ENCODE measurements at regions not wholly inside any gene's neighbourhood (a gene's known extent, or its start where the extent isn't known, plus 50 kb on each side); places are given as distances from the start of the nearest gene placed in this dataset.

DNA sequence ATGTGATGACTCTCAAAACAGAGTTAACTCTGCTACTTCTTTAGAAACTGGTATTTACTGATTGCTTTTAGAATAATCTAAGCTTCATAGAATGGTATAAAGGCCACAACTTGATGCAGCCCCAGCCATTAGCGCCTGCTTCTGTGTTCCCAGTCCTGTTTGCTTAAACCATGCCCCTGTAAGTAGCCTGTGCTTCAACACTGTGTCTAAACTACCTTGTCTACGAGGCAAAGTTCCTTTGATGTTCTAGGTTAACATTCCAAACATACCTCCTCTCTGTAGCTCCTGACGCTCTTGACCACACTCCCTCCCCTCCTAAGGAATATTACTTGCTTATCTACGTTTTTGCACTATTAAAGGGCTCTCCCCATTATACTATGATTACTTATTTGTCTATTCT, 352.5 kb upstream of the ADGRL3 start:
- H3K4me3 ChIP-seq (ENCODE audit: low read depth, low read length), result no peak overlapping the region
- TF ChIP-seq CTCF (IDR thresholded peaks at IDR 0.05; ENCODE audit: borderline replicate concordance, insufficient read depth, low read depth, low read length), result no peak

- no peak for TF ChIP-seq CTCF (IDR thresholded peaks at IDR 0.05; ENCODE audit: borderline replicate concordance, insufficient read depth, low read depth, low read length)
Measured at GRCh38 chr4:60857130-60857753, 342.9 kb upstream of the ADGRL3 start.

DNA sequence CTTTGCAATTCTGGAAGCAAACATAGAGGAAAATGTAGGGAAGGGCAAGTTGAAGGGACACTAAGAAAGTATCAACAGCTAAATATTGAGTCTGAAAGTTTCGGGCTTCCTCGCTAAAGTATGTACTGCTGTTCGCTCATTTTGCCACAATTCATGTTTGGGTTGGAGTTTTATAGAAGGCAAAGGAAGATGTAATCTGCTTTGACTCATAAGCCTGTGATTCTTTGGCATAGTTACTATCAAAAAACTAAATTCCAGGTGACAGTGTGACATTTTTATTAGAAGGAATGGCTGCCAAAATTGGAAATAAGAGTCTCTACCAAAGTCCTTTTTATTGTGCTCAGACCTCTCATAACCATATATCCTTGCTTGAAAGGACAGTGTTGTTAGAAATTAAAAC, 336.7 kb upstream of the ADGRL3 start:
- no peak for TF ChIP-seq CTCF (IDR thresholded peaks at IDR 0.05; ENCODE audit: borderline replicate concordance, insufficient read depth, low read depth, low read length)

More at GRCh38 chr4:60857130-60857753, 342.9 kb upstream of the ADGRL3 start:
- no peak overlapping the region for H3K4me3 ChIP-seq (ENCODE audit: low read depth, low read length)

GRCh38 chr4:60865273-60865672, 334.9 kb upstream of the ADGRL3 start:
- TF ChIP-seq CTCF (IDR thresholded peaks at IDR 0.05; ENCODE audit: borderline replicate concordance, insufficient read depth, low read depth, low read length), result no peak

More for the DNA sequence above, 336.7 kb upstream of the ADGRL3 start:
- no peak overlapping the region for H3K4me3 ChIP-seq (ENCODE audit: low read depth, low read length)

DNA sequence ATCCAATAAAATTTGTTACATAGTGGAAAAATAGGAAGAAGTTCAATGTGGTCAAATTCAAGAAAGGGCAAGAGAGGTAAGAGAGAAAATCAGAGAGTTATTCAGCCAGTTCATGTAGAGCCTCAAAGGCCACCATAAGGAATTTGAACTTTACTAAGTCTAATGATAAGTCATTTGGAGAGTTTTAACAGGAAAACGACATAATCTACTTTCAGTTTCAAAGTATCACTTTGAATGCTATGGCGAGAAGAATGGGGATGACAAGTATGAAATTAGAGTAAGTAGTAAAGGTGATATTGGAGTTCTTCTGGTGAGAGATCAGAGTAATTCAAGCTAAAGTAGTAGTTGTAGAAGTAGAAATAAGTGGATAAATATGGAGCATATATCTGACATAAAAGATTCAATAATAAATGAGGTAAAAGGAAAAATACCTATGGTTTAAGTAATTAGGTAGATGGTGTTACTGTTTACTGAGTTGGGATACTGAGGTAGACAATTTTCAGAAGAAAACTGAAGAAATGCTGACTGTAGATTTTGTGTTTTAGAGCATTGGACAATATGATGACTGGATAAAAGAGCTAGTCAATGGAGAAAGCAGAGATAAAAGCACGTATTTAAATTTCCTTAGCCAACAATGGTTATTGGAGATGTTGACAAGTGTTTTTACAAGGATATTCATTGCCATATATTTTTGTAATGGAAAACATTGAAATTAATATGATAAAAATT, 331.7 kb upstream of the ADGRL3 start:
- no peak overlapping the region for H3K4me3 ChIP-seq (ENCODE audit: low read depth, low read length)
- no peak for TF ChIP-seq CTCF (IDR thresholded peaks at IDR 0.05; ENCODE audit: borderline replicate concordance, insufficient read depth, low read depth, low read length)

More at GRCh38 chr4:60865273-60865672, 334.9 kb upstream of the ADGRL3 start:
- no peak overlapping the region for H3K4me3 ChIP-seq (ENCODE audit: low read depth, low read length)

DNA sequence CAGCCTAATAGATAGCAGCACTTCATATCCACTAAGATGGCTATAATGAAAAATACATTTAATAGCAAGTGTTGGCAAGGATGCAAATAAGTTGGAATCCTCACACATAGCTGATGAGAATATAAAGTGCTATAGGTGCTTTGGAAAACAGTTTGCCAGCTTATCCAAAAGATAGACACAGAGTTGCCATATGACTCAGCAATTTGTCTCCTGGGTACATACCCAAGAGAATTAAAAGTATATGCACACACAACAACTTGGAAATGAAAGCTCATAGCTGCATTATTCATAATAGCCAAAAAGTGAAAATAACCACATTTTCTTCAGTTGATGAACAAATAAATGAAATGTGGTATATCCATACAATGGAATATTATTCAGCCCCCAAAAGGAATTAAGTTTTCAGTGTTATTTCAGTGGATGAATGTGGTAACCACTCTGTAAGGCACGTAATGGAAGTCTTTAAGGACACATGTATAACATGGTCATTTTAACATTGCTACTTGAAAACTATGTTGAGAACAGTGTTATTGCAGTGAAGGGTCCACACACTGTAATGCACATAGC, 320.9 kb upstream of the ADGRL3 start:
- TF ChIP-seq CTCF (IDR thresholded peaks at IDR 0.05; ENCODE audit: borderline replicate concordance, insufficient read depth, low read depth, low read length), result no peak

More for the DNA sequence above, 320.9 kb upstream of the ADGRL3 start:
- H3K4me3 ChIP-seq (ENCODE audit: low read depth, low read length), result no peak overlapping the region
